Colonic mucosa (tissue), 4 donors: ENCODE measurements at regions not wholly inside any gene's neighbourhood (a gene's known extent, or its start where the extent isn't known, plus 50 kb on each side); places are given as distances from the start of the nearest gene placed in this dataset.
"Not testable (repeated sequence)": the region's sequence is repeated elsewhere in the genome, so short reads cannot be mapped to it uniquely, and the experiment has no call there.

Source experiments
- DNase-seq: peaks from one replicate; pipeline ENCODE4 v3.0.0-alpha.2; 2020
- H3K27ac ChIP-seq: fragments of 200-600 bp; one replicate; pipeline ENCODE4 v1.8.0; 2021
- H3K27me3 ChIP-seq: fragments of 200-600 bp; one replicate; pipeline ENCODE4 v1.8.0; 2021
- H3K36me3 ChIP-seq: fragments of 200-600 bp; one replicate; pipeline ENCODE4 v1.8.0; 2021
- H3K4me1 ChIP-seq: fragments of 200-600 bp; one replicate; pipeline ENCODE4 v1.8.0; 2021; ENCODE audit warnings: mild to moderate bottlenecking
- H3K4me3 ChIP-seq: fragments of 200-600 bp; one replicate; pipeline ENCODE4 v1.8.0; 2021
- H3K9ac ChIP-seq, 2 donors: one replicate each; pipeline ENCODE4 v1.7.0; 2013; ENCODE audit warnings: control low read depth in 2 of 2, low read depth in 2 of 2, low read length in 2 of 2
- H3K9me3 ChIP-seq: fragments of 200-600 bp; one replicate; pipeline ENCODE4 v1.8.0; 2021
- CTCF ChIP-seq: fragments of 200-600 bp; IDR thresholded peaks from one replicate; pipeline ENCODE4 v1.8.0; 2022; ENCODE audit warnings: antibody characterized with exemption, mild to moderate bottlenecking
- intact Hi-C: fragments of 100-400 bp; cut with DNase I; formaldehyde crosslinking; loops from one replicate; pipeline ENCODE4 v1.14.1; 2022
- donor health status: healthy.
- donor health status: DM: no; HTN: no; CAD: no.
- donor health status: DM: no; HTN: no; CAD: no.

GRCh38 chr16:21526923-21527807, 72.2 kb upstream of the METTL9 start:
- no peak for TF ChIP-seq CTCF
- no peak overlapping the region for H3K27ac ChIP-seq
- no peak overlapping the region for H3K9ac ChIP-seq
- H3K27me3 ChIP-seq = no peaks in the 10 kb centered on the region
- H3K4me3 ChIP-seq = no peak overlapping the region
- H3K36me3 ChIP-seq = no peaks in the 10 kb centered on the region
- intact Hi-C loops = no loop called here
- no peak for DNase-seq
- no peaks in the 10 kb centered on the region for H3K9me3 ChIP-seq
- no peaks in the 10 kb centered on the region for H3K4me1 ChIP-seq

- H3K9me3 ChIP-seq, H3K27ac ChIP-seq, H3K4me3 ChIP-seq, intact Hi-C loops, H3K4me1 ChIP-seq, H3K27me3 ChIP-seq, H3K9ac ChIP-seq, DNase-seq, H3K36me3 ChIP-seq: not testable (repeated sequence)
Measured at GRCh38 chr16:21529060-21529658, 70.2 kb upstream of the METTL9 start.

GRCh38 chr16:21530729-21531383, 68.5 kb upstream of the METTL9 start:
- H3K4me1 ChIP-seq, H3K9me3 ChIP-seq, H3K36me3 ChIP-seq, intact Hi-C loops, H3K4me3 ChIP-seq, H3K27me3 ChIP-seq, DNase-seq, H3K27ac ChIP-seq, H3K9ac ChIP-seq: not testable (repeated sequence)

DNA sequence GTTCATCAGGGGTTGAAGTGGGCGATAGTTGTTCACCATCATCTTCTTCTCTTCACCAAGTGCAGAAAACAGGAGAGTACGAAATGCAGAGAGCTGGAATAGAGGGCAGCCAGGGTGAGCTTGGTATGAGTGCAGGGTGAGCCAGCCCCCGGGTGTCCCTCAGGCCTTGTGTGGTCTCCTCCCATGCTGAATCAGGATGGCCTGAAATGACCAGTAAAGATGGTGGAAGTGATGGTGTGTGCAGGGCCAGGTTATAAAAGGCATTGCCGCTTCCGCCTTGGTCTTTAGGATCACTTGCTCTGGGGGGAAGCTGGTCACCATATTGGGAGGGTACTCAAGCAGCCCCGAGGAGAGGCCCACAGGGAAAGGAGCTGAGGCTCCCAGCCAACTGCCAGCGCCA, 66.4 kb upstream of the METTL9 start:
- H3K9ac ChIP-seq = not testable (repeated sequence)

GRCh38 chr16:21533474-21533873, 65.9 kb upstream of the METTL9 start:
- DNase-seq, intact Hi-C loops, H3K9me3 ChIP-seq, H3K36me3 ChIP-seq, H3K27me3 ChIP-seq, H3K27ac ChIP-seq, H3K9ac ChIP-seq, H3K4me1 ChIP-seq, H3K4me3 ChIP-seq: not testable (repeated sequence)

More for the DNA sequence above, 66.4 kb upstream of the METTL9 start:
- H3K27ac ChIP-seq, intact Hi-C loops, H3K36me3 ChIP-seq, H3K4me1 ChIP-seq, H3K9me3 ChIP-seq, DNase-seq, H3K4me3 ChIP-seq, H3K27me3 ChIP-seq: not testable (repeated sequence)

DNA sequence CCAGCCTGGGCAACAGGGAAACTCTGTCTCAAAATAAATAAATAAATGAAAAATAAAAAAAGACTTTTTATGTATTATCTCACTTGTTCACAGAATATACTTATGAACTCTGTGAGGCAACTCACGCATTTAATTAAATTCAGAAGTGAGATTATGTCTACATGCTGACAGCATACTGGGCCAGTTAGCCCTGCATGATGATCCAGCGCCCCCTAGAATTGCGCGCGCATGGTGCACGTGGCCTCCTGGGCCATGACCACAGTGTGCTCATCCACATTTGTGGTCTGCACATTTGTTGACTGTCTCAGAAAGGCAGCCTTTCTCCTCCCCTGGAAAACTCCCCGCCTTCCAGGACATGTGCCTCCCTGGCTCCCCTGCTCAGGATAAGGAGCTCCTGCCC, 64.8 kb upstream of the METTL9 start:
- H3K9me3 ChIP-seq, H3K4me3 ChIP-seq, H3K9ac ChIP-seq, H3K27me3 ChIP-seq, DNase-seq, H3K27ac ChIP-seq, H3K36me3 ChIP-seq, intact Hi-C loops, H3K4me1 ChIP-seq: not testable (repeated sequence)

- H3K4me3 ChIP-seq, H3K27ac ChIP-seq, DNase-seq, H3K27me3 ChIP-seq, H3K4me1 ChIP-seq, H3K9me3 ChIP-seq, H3K36me3 ChIP-seq, H3K9ac ChIP-seq, intact Hi-C loops: not testable (repeated sequence)
Measured at GRCh38 chr16:21535201-21535600, 64.2 kb upstream of the METTL9 start.

GRCh38 chr16:21536740-21537139, 62.6 kb upstream of the METTL9 start:
- DNase-seq, intact Hi-C loops: not testable (repeated sequence)

DNA sequence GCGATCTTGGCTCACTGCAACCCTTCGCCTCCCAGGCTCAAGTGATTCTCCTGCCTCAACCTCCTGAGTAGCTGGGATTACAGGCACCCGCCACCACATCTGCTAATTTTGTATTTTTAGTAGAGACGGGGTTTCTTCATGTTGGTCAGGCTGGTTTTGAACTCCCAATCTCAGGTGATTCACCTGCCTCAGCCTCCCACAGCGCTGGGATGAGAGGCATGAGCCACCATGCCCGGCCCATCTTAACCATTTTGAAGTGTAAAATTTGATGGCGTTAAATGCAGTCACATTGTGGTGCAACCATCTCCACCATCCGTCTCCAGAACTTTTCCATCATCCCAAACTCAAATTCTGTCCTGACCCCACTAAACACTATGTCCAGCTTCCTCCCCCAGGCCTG, 61.8 kb upstream of the METTL9 start:
- H3K27me3 ChIP-seq, H3K4me3 ChIP-seq, H3K36me3 ChIP-seq, H3K9ac ChIP-seq, H3K9me3 ChIP-seq, H3K27ac ChIP-seq, DNase-seq, intact Hi-C loops, H3K4me1 ChIP-seq: not testable (repeated sequence)

More at GRCh38 chr16:21536740-21537139, 62.6 kb upstream of the METTL9 start:
- not testable (repeated sequence) for H3K27ac ChIP-seq, H3K36me3 ChIP-seq, H3K9ac ChIP-seq, H3K9me3 ChIP-seq, H3K27me3 ChIP-seq, H3K4me1 ChIP-seq, H3K4me3 ChIP-seq

- H3K36me3 ChIP-seq, H3K4me1 ChIP-seq, H3K9ac ChIP-seq, H3K27ac ChIP-seq, intact Hi-C loops, H3K27me3 ChIP-seq, H3K4me3 ChIP-seq, H3K9me3 ChIP-seq, DNase-seq: not testable (repeated sequence)
Measured at GRCh38 chr16:21539107-21539618, 60.2 kb upstream of the METTL9 start.

GRCh38 chr16:21540770-21541433, 58.5 kb upstream of the METTL9 start:
- DNase-seq, H3K4me1 ChIP-seq, H3K27ac ChIP-seq, H3K9ac ChIP-seq, intact Hi-C loops, H3K4me3 ChIP-seq, H3K9me3 ChIP-seq, H3K27me3 ChIP-seq, H3K36me3 ChIP-seq: not testable (repeated sequence)

DNA sequence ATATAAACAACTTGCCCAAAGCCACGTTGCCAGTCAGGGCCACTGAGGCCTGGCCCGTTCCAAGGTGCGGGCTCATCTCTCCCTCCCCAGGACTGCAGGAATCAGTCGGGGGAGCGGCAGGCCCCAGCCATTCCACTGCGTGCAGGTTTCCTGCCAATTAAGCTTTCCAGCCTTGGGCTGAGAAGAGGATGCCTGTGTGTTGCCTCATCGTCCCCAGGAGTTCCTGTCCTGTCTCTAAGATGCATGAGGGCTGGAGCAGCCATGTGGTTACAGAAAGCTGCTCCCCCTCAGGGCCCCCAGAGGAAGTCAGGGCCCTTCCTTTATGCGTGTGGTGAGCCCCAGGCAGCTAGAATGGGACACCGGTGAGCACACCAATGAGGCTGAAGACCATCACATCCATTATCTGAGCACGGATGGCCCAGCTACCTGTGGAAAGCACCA, 57.7 kb upstream of the METTL9 start:
- H3K4me1 ChIP-seq, intact Hi-C loops, H3K4me3 ChIP-seq, H3K9me3 ChIP-seq, DNase-seq, H3K27me3 ChIP-seq, H3K27ac ChIP-seq, H3K9ac ChIP-seq, H3K36me3 ChIP-seq: not testable (repeated sequence)
